ENCODE measurements at regions not wholly inside any gene's neighbourhood (a gene's known extent, or its start where the extent isn't known, plus 50 kb on each side); places are given as distances from the start of the nearest gene placed in this dataset.

DNA sequence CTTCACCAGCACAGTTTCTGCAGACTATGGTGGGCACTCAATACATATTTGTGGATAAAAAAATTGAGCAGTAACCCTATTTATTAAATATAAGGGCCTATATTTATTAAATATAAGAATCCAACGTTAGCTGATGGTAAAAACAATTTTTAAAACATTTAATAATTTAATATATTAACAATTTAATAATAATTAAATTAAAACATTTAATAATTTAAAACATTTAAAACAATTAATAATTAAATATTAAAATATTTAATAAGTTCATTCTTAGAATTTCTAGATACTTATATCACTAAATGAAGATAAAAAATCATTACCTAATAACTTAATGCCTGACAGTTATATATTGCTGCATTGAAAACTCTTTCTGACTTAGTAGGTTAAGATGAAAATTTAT, 880.2 kb upstream of the EPHA6 start:
- H3K4me3 ChIP-seq: no peak overlapping the region
- H3K9me3 ChIP-seq (replicated peaks in 1 of 3): no peaks in the 10 kb centered on the region
- H3K27me3 ChIP-seq: no peaks in the 10 kb centered on the region
- no peak overlapping the region for H3K27ac ChIP-seq
- no peak for DNase-seq
- no peak for TF ChIP-seq POLR2A (IDR thresholded peaks at IDR 0.05)
- TF ChIP-seq CTCF (IDR thresholded peaks at IDR 0.05): no peak
- 56 to 77% (median 67%) methylated on average over 1 of the region's 1 CpG for WGBS, 4 donors
- no peaks in the 10 kb centered on the region for H3K4me1 ChIP-seq (replicated peaks in 1 of 2)
- intact Hi-C loops (cut with DNase I): no loop called here
- no peaks in the 10 kb centered on the region for H3K36me3 ChIP-seq (replicated peaks in 1 of 2)

DNA sequence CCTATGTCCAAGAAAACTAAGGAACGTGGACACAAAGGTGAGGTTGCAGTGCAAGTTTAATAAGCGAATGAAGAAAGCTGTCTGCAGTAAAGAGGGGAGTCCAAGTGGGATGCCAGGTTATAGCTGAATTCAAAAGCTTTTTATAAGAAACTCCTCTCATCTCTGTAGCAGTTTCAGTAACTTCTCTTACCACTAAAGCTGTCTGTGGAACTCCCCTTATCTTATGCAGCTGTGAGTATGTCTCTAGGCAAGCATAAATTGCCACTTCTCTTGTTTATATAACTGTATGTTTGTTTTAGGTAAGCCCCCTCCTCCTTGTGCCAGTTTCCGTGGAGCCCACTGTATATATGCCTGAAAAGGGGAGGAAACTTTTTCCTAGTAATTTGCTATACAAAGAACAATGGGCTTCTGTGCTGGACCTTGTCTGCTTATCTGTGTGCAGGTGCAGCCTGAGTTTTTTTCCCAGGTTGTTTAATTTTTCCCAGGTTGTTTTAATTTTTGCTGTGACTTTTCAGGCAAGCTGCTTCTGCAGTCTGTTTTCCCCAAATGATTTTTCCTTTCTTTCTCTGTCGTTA, 875.1 kb upstream of the EPHA6 start:
- H3K27me3 ChIP-seq: no peaks in the 10 kb centered on the region
- no peaks in the 10 kb centered on the region for H3K36me3 ChIP-seq (replicated peaks in 1 of 2)
- DNase-seq: no peak
- no peaks in the 10 kb centered on the region for H3K4me1 ChIP-seq (replicated peaks in 1 of 2)
- no peak overlapping the region for H3K27ac ChIP-seq
- TF ChIP-seq CTCF (IDR thresholded peaks at IDR 0.05) (no peak), POLR2A (IDR thresholded peaks at IDR 0.05) (no peak)
- intact Hi-C loops (cut with DNase I): no loop called here
- no peak overlapping the region for H3K4me3 ChIP-seq
- 57 to 70% (median 65%) methylated on average over 4 of the region's 4 CpGs for WGBS, 4 donors
- no peaks in the 10 kb centered on the region for H3K9me3 ChIP-seq (replicated peaks in 1 of 3)

DNA sequence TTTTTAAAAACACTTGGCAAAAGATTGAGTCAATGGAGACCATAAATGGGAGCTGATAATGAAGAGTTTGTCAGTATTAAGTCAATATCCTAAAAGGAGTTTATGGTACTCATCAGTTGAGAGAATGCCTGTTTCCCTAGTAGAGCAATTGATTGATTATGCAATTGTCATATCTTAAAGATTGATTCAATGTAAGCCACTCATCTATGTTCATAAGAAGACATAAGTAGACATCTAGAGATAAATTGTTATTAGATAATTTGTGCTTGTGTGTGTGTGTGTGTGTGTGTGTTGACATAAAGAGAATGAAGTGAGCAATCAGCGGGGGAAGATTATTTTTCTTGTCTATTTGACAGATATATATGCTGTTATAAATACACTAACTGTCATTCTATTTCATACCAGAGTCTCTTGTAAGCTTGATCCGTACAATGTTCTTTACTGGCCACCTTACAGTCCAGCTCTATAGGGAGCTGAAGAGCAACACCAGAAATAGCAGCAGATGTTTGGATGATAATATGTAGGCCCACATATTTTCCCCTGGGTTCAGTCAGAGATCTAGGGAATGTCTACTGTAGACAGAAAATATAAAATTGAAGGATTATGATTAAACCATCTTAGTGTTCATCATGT, 848.6 kb upstream of the EPHA6 start:
- intact Hi-C loops (cut with DNase I): no loop called here
- 44 to 58% (median 49%) methylated on average over 2 of the region's 2 CpGs for WGBS, 4 donors
- no peak overlapping the region for H3K4me3 ChIP-seq

DNA sequence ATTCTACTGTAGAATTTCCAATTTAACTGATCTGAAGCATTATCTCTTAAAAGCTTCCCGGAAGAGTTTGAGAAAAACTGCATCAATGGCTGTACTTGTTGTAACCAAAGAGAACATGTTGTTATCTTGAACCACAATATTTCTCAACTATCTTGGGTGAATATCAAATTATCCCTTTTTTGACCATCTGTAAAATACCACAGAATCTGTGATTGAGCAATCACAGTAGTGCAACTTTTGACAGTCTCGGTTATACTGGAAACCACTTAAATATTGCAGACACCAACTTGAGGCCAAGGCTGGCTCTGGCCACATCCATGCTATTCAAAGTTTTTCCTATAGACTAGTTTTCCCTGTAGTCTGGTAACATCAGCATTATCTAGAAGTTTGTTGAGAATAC, 842.8 kb upstream of the EPHA6 start:
- H3K4me3 ChIP-seq: no peak overlapping the region
- no peaks in the 10 kb centered on the region for H3K36me3 ChIP-seq (replicated peaks in 1 of 2)
- H3K4me1 ChIP-seq (replicated peaks in 1 of 2): no peaks in the 10 kb centered on the region
- H3K9me3 ChIP-seq (replicated peaks in 1 of 3): no peaks in the 10 kb centered on the region
- no peak for DNase-seq
- 73 to 81% (median 76%) methylated on average over 2 of the region's 2 CpGs for whole genome bisulfite sequencing, 4 donors
- H3K27ac ChIP-seq: no peak overlapping the region
- H3K27me3 ChIP-seq: no peaks in the 10 kb centered on the region
- intact Hi-C loops (cut with DNase I): no loop called here
- TF ChIP-seq CTCF (IDR thresholded peaks at IDR 0.05): no peak
- TF ChIP-seq POLR2A (IDR thresholded peaks at IDR 0.05): no peak

More for the DNA sequence above, 848.6 kb upstream of the EPHA6 start:
- no peaks in the 10 kb centered on the region for H3K36me3 ChIP-seq (replicated peaks in 1 of 2)
- TF ChIP-seq POLR2A (IDR thresholded peaks at IDR 0.05) (no peak), CTCF (IDR thresholded peaks at IDR 0.05) (no peak)
- H3K4me1 ChIP-seq (replicated peaks in 1 of 2): no peaks in the 10 kb centered on the region
- no peaks in the 10 kb centered on the region for H3K27me3 ChIP-seq
- no peaks in the 10 kb centered on the region for H3K9me3 ChIP-seq (replicated peaks in 1 of 3)
- H3K27ac ChIP-seq: no peak overlapping the region
- no peak for DNase-seq
